ENCODE measurements at regions not wholly inside any gene's neighbourhood (a gene's known extent, or its start where the extent isn't known, plus 50 kb on each side); places are given as distances from the start of the nearest gene placed in this dataset.

- no peak for TF ChIP-seq CTCF (IDR thresholded peaks at IDR 0.05)
- no peak for TF ChIP-seq POLR2A (IDR thresholded peaks at IDR 0.05)
Measured at GRCh38 chr22:47379037-47379436, 616.6 kb downstream of the TBC1D22A start.

All from heart left ventricle (tissue), 13 donors.